Fibroblast of skin of back (primary cell): ENCODE measurements at regions not wholly inside any gene's neighbourhood (a gene's known extent, or its start where the extent isn't known, plus 50 kb on each side); places are given as distances from the start of the nearest gene placed in this dataset.
"Not testable (repeated sequence)": the region's sequence is repeated elsewhere in the genome, so short reads cannot be mapped to it uniquely, and the experiment has no call there.

Source experiments
- DNase-seq: peaks from one replicate; pipeline ENCODE4 v3.0.0-alpha.2; 2013

DNA sequence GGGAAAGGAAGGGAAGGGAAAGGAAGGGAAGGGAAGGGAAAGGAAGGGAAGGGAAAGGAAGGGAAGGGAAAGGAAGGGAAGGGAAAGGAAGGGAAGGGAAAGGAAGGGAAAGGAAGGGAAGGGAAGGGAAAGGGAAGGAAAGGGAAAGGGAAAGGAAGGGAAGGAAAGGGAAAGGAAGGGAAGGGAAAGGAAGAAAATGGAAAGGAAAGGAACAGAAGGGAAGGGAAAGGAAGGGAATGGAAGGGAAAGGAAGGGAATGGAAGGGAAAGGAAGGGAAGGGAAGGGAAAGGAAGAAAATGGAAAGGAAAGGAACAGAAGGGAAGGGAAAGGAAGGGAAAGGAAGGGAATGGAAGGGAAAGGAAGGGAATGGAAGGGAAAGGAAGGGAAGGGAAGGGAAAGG is 526.0 kb downstream of the RMST start:
- not testable (repeated sequence) for DNase-seq

DNA sequence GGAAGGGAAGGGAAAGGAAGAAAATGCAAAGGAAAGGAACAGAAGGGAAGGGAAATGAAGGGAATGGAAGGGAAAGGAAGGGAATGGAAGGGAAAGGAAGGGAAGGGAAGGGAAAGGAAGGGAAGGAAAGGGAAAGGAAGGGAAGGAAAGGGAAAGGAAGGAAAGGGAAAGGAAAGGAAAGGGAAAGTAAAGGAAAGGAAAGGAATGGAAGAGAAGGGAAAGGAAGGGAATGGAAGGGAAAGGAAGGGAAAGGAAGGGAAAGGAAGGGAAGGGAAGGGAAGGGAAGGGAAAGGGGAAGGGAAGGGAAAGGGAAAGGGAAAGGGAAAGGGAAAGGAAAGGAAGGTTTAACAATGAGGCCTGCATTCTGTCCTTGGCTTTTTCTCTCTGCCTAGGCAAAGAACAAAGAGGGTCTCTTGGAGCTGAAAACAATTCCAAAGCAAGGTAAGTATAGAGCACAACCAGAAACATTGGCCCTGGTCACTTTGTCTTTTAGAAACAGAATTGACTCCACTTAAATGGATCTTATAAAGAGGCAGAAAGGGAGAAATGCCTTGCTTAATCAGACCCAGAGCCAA is 525.9 kb upstream of the TMPO start:
- no peak for DNase-seq

DNA sequence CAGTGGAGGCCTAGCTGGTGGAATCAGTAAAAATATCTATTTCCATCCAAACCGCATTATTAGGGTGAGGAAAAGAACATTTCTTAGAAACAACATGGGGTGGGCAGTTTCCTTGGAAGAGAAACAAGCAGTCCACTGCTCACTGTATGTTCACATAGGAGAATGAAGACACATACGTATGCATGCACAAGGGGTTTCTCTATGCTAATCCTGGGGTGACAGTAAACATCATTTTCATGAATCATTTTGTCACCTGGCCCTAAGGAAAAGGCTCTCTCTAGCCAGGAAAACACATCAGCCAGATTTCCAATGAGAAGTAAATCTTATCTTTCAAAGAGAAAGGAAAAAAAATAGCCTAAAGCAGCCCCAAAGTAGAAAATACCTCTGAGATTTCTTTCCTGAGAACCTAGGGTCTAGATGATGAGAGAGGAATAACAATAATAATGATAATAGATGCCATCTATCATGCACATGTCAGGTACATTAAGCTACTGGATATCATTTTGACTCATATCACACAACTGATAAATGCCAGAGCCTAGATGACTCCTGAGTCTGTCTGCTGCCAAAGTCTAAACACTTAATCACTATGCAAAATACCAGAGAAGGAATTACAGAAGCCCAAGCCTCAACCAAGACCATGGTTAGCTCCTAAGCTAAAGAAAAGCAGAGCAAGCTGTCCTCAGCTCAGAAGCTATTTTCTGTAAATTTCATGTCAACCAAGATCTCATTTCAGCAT is 520.5 kb upstream of the TMPO start:
- no peak for DNase-seq

DNA sequence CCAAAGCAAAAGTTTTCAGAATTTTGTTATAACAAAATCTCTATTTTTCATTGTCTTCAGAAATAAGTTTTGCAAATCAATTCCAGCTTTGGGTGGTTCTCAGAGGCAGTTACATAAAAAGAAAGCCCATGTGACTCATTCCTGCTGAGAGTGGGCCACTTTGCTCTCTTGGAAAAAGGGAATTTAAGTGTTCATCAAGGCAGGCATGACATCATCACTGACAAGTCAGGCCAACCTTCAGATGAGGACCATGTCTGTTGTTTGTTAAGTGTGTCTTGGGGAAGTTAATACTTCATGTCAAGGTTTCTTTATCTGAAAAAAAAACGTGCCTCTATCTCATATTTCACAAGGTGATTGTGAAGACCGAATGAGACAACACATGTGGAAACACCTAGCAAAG is 519.8 kb upstream of the TMPO start:
- DNase-seq, result no peak

DNA sequence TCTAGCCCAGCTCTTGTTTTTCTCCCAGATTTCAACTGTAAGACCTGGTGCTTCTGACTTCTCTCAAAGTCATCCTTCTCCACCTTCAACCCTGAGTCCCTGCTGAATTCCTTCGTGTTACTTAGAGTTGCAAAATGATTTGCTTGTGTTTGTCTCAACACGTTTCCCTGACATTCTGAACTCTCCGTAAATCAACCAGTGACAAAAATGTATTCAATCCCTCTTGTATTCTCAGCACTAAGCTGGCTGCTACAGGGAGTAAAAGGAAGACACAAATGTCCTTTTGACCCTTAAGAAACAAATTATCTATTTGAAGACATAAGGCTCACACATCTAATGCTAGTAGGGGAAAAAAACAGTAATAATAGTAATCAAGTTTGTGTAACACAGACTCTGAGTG is 514.0 kb upstream of the TMPO start:
- DNase-seq, result no peak

DNA sequence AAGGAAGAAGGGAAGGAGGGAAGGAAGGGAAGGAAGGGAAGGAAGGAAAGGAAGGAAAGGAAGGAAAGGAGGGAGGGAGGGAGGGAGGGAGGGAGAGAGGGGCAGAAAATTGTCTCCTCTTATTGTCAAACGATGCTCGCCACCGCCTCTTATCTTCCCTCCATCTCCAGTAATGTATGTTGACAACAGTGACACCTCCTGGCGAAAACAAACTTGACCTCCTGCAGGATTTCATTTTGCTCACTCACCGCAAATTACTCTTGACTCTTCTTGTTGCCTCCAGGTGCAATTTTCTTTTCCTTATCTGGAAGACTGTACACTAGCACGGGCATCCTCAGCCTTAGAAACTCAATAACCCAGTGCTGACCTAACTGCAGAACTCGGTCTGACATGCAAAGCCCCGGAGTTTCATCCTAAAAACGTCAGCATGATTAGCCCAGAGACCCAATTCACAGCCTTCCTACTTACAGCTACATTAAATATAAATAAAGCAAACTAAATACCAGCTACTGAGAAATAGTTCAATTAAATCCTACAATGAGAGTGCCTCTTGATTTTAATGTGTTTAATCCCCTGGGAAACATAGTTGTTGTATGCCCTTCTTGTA is 512.4 kb upstream of the TMPO start:
- peak; percentile 32 for DNase-seq

DNA sequence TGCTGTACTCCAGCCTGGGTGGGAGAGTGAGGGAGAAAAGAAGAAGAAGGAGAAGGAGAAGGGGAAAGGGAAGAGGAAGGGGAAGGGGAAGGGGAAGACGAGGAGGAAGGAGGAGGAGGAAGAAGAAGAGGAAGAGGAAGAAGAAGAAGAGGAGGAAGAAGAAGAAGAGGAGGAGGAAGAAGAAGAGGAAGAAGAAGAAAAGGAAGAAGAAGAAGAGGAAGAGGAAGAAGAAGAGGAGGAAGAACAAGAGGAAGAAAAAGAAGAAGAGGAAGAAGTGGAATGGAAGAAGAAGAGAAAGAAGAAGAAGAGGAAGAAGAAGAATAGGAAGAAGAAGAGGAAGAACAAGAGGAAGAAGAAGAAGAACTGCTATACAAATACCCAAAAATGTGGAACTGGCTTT is 507.4 kb upstream of the TMPO start:
- no peak for DNase-seq

DNA sequence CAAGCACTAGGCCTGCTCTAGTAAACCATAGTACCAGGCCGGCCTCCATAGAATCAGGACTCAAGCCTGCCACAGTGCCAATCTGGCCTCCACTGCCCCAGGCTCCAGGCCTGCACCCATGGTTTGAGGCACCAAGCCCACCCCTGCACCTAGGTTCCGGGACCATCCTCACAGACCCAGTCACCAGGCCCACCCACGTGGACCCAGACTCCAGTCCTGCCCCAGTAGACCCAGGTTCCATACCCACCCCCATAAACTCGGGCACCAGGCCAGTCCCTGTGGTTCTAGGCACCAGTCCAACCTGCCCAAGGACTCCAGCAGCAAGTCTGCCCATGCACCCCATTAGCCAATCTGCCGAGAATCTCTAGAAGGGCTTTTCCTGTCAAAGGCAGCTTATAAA is 501.8 kb upstream of the TMPO start:
- DNase-seq, result no peak

DNA sequence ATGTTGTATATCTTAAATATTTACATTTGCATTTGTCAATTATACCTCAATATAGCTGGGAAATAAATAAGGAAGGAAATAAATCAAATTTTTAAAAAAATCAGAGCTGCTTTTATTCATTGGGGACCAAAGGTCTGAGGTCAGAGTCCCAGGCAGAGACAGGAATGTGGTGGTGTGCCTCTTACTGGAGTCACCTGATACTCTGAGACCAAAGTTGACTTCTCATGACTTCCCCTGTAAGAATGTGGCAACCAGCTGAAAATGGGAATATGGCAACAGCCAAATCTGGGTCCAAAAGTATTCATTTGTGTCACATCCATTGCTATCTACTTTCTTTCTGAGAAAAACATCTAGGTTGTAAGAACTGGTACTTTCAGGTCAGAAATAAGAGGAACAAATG is 496.6 kb upstream of the TMPO start:
- no peak for DNase-seq

DNA sequence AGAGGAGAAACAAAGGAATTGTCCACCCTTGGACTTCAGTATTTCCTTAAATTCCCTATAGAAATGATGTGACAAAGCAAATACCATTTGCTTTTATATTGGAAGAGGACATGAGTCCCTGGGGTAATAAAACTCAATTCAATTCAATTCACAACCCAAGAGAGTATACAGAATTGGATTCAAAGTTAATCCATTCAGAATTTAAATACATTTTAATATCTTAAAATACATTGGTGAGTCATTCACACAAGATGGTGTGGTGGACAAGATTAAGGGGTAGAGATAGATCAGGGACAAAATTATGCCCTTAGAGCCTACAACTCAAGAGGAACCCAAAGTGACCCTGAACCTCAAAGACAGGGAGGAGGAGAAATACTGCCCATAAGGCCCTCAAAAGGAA is 495.0 kb upstream of the TMPO start:
- no peak for DNase-seq

DNA sequence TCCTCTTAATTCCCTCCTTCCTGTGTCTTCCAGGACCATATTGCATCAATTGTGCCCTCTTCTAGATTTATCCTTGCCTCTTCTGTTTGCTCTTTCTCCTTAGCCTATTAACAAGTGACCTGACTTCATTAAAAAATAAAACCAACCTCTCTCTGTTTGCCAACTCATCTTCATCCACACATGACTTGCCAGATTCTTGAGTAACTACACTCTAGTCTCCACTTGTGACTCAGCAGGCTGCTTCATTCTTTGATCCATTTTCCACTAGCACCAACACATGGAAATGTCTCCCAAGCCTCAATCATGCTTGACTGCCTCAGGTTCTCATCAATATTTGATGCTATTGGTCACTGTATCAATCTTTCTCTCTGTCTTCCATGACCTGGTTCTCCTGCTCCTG is 492.4 kb upstream of the TMPO start:
- DNase-seq, result no peak

DNA sequence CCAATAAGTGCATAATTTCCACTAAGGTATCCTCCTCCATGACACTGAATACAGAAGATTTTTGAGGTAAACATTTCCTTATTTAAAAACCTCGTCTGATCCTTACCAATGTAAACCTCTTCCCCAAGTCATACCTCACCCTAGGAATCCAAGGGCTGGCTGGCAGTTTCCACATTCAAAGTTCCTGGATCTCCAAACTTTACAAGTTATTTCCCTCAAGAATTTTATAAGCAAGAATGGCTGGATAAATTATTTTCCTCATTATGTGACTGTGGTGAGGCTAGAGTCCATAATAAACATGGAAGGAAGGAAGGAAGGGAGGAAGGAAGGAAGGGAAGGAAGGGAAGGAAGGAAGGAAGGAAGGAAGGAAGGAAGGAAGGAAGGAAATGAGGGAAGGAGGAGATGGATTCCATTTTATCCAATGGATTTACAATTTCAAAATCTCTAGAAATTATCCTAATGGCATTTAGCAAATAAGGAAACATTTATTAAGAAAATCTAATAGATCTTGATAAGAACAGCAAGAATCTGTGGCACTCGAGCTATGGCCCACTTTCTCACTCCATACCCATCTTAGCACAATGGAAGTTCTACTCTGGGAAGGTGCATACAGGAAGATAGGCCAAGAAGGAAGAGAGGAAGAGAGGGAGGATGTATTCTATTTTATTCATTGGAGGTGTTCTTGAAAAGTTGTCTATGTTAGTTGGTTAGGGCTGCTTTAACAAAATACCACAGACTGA is 477.8 kb upstream of the TMPO start:
- no peak for DNase-seq

DNA sequence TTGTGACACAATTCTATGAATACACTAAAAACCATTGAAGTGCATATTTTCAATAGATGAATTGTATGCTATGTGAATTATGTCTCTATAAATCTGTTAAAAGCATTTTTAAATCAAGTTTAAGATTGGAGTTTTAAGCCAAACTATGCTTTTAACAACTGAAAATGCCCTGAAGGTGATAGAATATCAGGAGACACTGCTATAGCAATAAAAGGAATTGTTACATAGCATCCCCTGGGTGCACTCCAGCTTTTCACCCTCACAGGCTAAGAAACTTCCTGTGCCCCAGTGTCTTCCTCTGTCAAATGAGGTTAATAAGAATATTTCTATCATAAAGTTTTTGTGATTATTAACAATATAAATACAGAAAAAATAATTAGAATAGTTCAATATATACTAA is 472.7 kb upstream of the TMPO start:
- DNase-seq, result no peak

DNA sequence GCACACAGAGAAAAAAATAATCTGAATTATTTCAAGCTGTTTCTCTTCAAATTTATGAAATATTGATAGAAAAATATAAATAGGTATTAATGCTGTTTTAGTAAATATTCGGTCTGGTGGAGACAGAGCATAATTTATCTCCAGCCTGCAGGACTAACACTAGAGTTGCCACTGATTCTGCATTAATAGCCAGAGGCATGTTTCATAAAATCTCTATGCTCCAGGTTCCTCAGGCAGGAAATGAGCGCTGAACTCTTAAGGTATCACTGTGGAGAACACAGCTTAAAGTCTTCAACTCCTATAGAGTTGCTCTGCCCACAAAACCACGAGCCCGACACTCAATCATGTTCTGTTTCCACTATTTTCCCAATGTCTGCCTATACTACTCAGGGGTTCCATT is 470.0 kb upstream of the TMPO start:
- no peak for DNase-seq

DNA sequence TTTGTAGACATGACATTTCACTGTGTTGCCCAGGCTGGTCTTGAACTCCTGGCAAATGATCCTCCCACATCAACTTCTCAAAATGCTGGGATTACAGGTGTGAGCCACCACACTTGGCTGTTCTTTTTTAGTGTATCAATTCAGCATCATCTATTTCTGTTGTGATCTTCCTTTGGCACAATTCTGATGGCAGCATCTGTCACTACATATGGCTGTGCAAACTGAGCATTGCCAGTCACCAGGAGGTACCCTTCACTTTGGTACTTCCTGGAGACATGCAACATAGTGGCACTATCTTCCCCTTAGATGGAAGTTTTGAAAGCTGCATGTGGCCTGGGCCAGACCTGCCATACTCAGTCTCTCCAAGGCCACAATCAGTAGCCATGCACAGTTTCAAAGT is 467.1 kb upstream of the TMPO start:
- no peak for DNase-seq

DNA sequence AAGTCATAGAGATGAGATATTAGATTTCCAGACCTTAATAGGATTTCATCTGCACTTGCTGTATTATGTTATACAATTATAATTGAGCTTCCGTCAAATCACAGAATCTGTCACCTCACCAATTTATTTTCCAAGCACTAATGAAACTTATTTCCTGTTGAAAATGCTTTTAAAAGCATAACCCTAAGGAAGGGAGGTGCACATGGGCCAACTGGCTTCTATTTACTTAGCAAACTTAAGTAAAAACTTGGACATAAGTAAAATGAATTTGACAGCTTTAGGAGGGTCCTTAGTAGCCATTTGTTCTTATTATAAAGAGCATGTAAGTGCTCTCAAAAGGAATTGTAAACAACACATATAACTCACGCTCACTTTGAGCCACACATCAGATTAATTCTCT is 462.2 kb upstream of the TMPO start:
- no peak for DNase-seq

DNA sequence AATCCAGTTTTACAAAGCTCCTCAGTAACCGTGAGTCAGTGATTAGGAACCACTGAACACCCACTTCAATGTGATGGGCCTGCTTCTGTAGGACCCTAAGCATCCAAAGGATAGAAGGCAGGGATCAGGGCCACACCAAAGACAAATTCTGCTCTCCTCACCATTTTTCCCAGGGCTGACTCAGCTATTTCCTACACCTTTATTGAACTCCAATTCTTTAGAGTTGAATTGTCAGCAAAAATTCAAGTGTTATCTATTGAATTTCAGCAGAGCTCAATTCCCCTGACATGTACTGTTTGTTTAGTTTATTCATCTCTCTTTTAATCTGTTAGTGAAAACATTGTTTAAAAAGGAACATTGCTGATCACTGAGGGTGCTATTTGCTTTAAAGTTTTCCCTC is 457.7 kb upstream of the TMPO start:
- no peak for DNase-seq

DNA sequence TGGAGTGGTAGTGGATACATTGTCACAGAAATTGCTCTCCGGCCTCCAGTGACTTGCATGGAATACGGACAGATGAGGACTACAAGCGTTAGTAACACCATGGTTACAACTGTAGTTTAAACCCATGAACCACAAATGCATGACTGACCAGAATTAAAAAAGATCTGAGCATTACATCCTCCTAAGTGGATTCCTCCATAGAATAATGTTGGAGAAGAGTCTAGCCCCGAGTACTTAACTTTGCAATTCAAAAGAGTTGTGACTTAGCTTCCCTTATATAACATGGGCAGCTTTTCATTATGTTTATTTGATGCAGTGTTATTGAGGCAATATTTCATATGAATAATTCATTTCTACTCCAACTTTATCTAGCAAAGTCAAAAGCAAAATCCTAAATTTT is 457.2 kb upstream of the TMPO start:
- DNase-seq, result no peak

DNA sequence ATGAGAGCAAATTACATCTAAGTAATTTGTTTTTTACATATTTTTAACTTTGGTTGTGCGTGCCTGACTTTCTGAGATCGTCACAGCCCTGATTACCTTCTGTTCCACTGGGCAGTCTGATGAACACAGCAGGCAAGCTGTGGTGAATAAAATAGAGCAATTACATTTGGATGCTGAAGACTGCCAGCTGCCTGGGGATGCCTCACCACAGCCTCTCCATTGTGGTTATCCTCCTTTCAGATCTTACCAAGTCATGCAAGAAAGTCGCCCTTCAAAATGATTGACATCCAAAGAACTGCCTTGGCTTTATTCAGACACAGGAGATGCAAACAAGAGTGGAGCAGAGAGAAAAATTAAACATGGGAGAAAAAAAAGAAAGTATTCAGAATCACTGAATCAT is 456.6 kb upstream of the TMPO start:
- DNase-seq, result no peak

DNA sequence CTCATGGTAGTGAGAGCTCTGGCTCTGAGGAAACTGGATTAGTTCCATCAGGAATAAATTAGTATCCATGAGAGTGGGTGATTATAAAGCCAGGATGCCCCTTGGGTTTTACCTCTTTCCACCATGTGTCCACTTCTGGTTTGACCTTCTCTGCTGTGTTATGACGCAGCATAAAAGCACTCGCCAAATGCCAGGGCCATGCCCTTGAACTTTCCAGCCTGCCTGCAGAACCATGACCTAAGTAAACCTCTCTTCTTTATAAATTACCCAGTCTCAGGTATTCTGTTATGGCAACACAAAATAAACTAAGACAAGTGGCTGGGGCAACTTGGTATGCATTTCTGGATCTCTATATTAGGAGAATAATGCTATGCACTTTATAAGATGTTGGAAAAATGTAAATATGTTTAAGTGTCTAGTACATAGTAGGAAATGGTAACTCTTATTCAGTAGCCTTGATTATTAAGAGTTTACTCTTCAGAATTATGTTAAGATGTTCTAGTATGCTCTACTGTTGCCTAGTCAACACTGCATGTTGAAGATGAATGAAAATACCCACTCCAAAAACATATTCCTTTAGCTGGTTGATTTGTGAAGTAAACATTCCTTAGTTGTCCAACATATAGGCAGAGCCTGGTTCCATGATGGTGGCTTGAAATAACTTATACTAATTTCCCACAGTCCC is 455.6 kb upstream of the TMPO start:
- DNase-seq, result no peak

DNA sequence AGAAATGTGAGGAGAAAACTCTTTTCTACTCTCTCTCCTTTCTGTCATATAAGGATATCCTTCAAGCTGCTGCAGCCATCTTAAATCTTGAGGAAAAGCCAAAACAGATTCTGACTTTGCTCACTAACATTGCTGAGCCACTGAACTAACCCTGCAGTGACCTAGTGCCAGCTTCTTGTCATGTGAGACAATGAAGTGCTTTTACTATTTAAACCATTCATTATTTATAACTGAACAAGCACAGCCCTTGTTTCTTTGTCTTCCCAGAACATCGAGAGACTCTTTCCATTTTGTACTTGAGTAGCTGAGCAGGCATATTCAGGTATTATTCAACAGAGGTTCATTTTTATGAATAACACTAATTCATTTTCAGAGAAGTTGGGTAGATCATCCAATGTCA is 455.0 kb upstream of the TMPO start:
- DNase-seq, result no peak

DNA sequence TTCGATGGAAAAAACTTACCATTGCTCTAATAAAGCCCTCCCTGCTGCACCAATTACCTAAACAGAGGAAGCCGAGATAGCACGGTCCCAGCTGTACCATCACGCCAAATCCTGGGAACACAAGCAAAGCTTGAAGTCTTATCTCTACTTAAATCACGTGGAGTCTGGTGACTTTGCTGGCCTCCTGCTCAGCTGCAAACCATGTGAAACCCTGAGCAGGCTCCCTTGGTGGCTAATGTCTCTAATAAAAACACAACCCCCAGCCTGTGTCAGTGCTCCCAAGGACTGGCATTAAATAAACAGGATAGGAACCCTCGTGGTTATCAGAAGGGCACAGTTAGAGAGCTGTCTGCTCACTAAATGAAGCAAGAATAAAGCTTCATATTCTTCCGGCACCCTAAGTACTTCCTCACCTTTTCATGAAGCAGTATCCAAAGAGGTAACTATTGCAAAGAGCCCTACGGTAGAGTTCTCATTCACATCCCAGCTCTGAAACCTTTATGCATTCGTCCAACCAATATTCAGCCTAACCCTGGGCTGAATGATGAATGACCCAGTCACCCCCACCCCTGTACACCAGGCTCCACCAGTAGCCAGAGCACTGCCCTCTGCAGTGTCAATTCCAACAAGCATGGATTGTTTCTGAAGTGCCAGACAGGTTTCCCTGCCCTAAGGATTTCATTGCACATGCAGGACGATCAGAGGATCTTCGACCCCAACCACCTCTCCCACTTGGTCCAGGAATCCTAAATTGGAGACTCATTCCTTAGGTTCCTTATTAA is 452.7 kb upstream of the TMPO start:
- DNase-seq, result no peak
